GM12873 (cell line): ENCODE measurements at regions not wholly inside any gene's neighbourhood (a gene's known extent, or its start where the extent isn't known, plus 50 kb on each side); places are given as distances from the start of the nearest gene placed in this dataset.

ENCODE experiments used
- CTCF ChIP-seq: IDR thresholded peaks from 2 replicates; pipeline ENCODE4 v1.5.1; 2012; ENCODE audit warnings: low read depth, mild to moderate bottlenecking, moderate library complexity, low read length, control low read depth; ENCODE audit not compliant: insufficient read depth; ENCODE audit errors: missing control alignments

GRCh38 chr9:110050925-110051355 lies 157.0 kb downstream of the C9orf152 start:
- no peak for TF ChIP-seq CTCF

DNA sequence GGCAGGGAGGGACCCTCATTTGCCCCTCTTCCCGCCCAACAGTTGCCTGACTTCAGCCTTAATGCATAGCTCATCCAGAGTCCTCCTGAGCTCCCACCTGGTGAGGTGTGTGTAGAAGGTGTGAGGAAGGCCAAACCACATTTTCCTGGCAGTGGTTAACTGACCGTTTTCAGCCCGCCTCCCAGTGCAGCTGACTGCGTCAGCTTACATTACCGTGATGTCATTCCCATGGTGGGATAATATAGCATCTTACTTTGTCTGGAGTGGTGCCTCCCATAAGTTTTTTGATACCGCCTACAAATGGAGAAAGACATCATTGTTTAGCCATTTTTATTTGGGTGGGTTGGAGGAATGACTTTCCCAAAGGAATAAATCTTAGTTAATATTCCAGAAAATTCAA lies 151.9 kb downstream of the C9orf152 start:
- no peak for TF ChIP-seq CTCF

GRCh38 chr9:110058304-110058953 lies 149.5 kb downstream of the C9orf152 start:
- peak; percentile 72 for TF ChIP-seq CTCF

GRCh38 chr9:110059461-110059860 lies 148.5 kb downstream of the C9orf152 start:
- no peak for TF ChIP-seq CTCF

DNA sequence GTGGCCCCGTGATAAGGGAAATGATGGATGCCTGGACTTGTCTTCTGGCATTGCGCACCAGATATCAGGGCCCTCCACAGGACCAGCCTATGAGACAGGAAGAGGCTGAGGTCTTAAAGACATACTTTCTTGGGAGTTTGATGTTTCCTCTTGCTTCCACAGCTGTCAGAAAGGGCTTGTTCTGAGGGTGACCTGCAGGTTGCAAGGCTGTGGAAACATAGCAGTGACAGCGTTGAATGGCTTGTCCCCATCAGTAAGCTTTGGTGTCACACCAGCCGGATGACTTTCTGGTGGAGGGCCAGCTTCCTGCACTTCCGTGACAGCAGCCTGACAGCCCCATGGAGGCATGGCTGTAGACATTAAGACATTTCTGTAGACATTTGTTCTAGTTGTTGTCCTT lies 143.2 kb downstream of the C9orf152 start:
- no peak for TF ChIP-seq CTCF

GRCh38 chr9:110065532-110065931 lies 142.4 kb downstream of the C9orf152 start:
- TF ChIP-seq CTCF, result no peak

- TF ChIP-seq CTCF, result no peak
These were observed 140.8 kb downstream of the C9orf152 start for GRCh38 chr9:110066929-110067716.
